Endothelial cell (in vitro differentiated cells): ENCODE measurements at regions not wholly inside any gene's neighbourhood (a gene's known extent, or its start where the extent isn't known, plus 50 kb on each side); places are given as distances from the start of the nearest gene placed in this dataset.

Experiments
- DNase-seq: peaks from one replicate; pipeline ENCODE4 v3.0.0; 2021; ENCODE audit warnings: low spot score
- H3K27ac Mint-ChIP-seq: one replicate; pipeline ENCODE4 v1.8.0; 2021; ENCODE audit warnings: mixed read lengths, inconsistent platforms; ENCODE audit not compliant: unreplicated experiment
- H3K27me3 Mint-ChIP-seq: one replicate; pipeline ENCODE4 v1.8.0; 2021; ENCODE audit warnings: mild to moderate bottlenecking, moderate library complexity, mixed read lengths, inconsistent platforms; ENCODE audit not compliant: unreplicated experiment
- H3K36me3 Mint-ChIP-seq: one replicate; pipeline ENCODE4 v1.8.0; 2021; ENCODE audit warnings: mild to moderate bottlenecking, low read depth, mixed read lengths, inconsistent platforms; ENCODE audit not compliant: unreplicated experiment
- H3K4me1 Mint-ChIP-seq: one replicate; pipeline ENCODE4 v1.8.0; 2021; ENCODE audit warnings: mild to moderate bottlenecking, mixed read lengths, inconsistent platforms; ENCODE audit not compliant: unreplicated experiment
- H3K4me3 Mint-ChIP-seq: one replicate; pipeline ENCODE4 v1.8.0; 2021; ENCODE audit warnings: mild to moderate bottlenecking, mixed read lengths, inconsistent platforms; ENCODE audit not compliant: unreplicated experiment
- H3K9me3 Mint-ChIP-seq: one replicate; pipeline ENCODE4 v1.8.0; 2021; ENCODE audit warnings: mixed read lengths, inconsistent platforms; ENCODE audit not compliant: unreplicated experiment
- TF ChIP-seq, protein P1 (sequence below): fragments of 200-600 bp; sonication (generic); IDR thresholded peaks from one replicate; pipeline ENCODE4 v1.5.0; 2021; ENCODE audit warnings: antibody characterized with exemption; ENCODE audit not compliant: unreplicated experiment

DNA sequence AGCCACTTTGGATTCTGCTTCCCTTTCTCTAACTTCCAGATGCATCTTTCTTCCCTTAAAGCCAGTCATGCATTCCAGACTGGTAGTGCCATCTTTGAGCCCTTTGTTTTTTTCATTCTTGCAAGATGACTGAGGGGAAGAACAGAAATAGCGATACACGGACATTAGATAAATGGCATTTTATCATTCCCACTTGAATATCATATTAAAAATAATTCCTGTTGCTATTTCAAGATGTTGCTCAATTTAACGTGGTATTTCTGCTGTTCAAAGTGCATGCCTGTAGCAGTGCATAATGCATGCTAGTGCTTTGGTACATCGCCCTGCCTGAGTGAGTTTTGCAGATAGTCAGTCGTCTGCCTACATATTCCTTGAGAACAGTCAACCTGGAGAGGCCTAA lies 140.6 kb upstream of the FRY start:
- H3K9me3 Mint-ChIP-seq: no peaks in the 10 kb centered on the region
- H3K4me1 Mint-ChIP-seq: no peaks in the 10 kb centered on the region
- H3K27me3 Mint-ChIP-seq: peaks cover 3% of the 10 kb centered on the region
- TF ChIP-seq, protein P1, sequence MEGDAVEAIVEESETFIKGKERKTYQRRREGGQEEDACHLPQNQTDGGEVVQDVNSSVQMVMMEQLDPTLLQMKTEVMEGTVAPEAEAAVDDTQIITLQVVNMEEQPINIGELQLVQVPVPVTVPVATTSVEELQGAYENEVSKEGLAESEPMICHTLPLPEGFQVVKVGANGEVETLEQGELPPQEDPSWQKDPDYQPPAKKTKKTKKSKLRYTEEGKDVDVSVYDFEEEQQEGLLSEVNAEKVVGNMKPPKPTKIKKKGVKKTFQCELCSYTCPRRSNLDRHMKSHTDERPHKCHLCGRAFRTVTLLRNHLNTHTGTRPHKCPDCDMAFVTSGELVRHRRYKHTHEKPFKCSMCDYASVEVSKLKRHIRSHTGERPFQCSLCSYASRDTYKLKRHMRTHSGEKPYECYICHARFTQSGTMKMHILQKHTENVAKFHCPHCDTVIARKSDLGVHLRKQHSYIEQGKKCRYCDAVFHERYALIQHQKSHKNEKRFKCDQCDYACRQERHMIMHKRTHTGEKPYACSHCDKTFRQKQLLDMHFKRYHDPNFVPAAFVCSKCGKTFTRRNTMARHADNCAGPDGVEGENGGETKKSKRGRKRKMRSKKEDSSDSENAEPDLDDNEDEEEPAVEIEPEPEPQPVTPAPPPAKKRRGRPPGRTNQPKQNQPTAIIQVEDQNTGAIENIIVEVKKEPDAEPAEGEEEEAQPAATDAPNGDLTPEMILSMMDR: no peak
- H3K36me3 Mint-ChIP-seq: no peaks in the 10 kb centered on the region
- no peak for DNase-seq
- H3K4me3 Mint-ChIP-seq: no peak overlapping the region
- no peak overlapping the region for H3K27ac Mint-ChIP-seq

DNA sequence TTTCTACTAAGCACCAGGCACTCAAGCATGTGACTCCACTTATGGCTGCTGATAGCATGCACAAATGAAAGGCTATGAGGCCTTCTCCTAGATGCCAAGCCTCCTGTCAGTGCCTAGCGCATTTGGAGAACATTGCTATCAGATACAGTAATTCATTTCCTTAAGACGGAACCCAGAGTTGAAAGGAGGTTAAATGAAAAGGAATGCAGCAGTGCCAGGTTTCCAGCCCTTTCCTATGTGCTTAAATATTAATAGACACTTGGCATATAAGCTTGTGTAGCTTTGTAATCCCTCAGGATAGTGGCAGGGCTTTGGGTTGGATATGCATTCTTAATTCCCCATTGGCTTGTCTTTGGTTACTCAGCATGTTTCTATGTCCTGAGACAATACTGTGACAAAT lies 140.1 kb upstream of the FRY start:
- no peaks in the 10 kb centered on the region for H3K4me1 Mint-ChIP-seq
- DNase-seq: no peak
- TF ChIP-seq, protein P1: no peak
- no peaks in the 10 kb centered on the region for H3K36me3 Mint-ChIP-seq
- no peaks in the 10 kb centered on the region for H3K9me3 Mint-ChIP-seq
- H3K4me3 Mint-ChIP-seq: no peak overlapping the region
- H3K27ac Mint-ChIP-seq: no peak overlapping the region
- peaks cover 3% of the 10 kb centered on the region for H3K27me3 Mint-ChIP-seq

- no peaks in the 10 kb centered on the region for H3K36me3 Mint-ChIP-seq
- H3K27me3 Mint-ChIP-seq: peaks cover 1% of the 10 kb centered on the region
- no peak for DNase-seq
- TF ChIP-seq, protein P1: no peak
- H3K4me3 Mint-ChIP-seq: no peak overlapping the region
- H3K9me3 Mint-ChIP-seq: no peaks in the 10 kb centered on the region
- H3K4me1 Mint-ChIP-seq: no peaks in the 10 kb centered on the region
- H3K27ac Mint-ChIP-seq: no peak overlapping the region
Observed at GRCh38 chr13:31894931-31895330, 136.6 kb upstream of the FRY start.

DNA sequence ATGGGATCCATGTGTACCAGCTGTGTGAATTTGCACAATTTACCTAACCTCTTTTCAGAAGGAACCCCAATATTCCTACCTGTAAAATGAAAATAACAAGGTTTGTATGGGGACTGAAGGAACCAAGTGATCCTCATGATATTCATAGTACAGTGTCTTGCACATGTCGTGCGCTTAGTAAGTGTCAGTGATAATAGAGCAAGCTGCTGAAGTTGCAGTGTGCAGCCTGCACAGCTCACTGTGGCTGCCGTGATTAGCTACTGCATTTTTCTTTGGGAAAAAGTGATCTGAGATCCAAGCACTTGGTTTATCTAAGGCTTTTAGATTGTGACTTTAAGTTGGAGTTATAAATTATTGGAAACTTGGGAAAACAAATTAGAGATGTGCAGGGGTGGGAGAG lies 135.9 kb upstream of the FRY start:
- no peaks in the 10 kb centered on the region for H3K9me3 Mint-ChIP-seq
- peaks cover 3% of the 10 kb centered on the region for H3K27me3 Mint-ChIP-seq
- TF ChIP-seq, protein P1: no peak
- DNase-seq: no peak
- H3K4me3 Mint-ChIP-seq: no peak overlapping the region
- H3K4me1 Mint-ChIP-seq: no peaks in the 10 kb centered on the region
- no peak overlapping the region for H3K27ac Mint-ChIP-seq
- no peaks in the 10 kb centered on the region for H3K36me3 Mint-ChIP-seq

GRCh38 chr13:31896427-31896826 lies 135.1 kb upstream of the FRY start:
- no peaks in the 10 kb centered on the region for H3K9me3 Mint-ChIP-seq
- no peak for DNase-seq
- H3K4me3 Mint-ChIP-seq: no peak overlapping the region
- TF ChIP-seq, protein P1: no peak
- H3K4me1 Mint-ChIP-seq: no peaks in the 10 kb centered on the region
- H3K27ac Mint-ChIP-seq: no peak overlapping the region
- no peaks in the 10 kb centered on the region for H3K36me3 Mint-ChIP-seq
- H3K27me3 Mint-ChIP-seq: peaks cover 3% of the 10 kb centered on the region
